Skeletal muscle tissue (tissue), 3 donors: ENCODE measurements at regions not wholly inside any gene's neighbourhood (a gene's known extent, or its start where the extent isn't known, plus 50 kb on each side); places are given as distances from the start of the nearest gene placed in this dataset.
"Not testable (repeated sequence)": the region's sequence is repeated elsewhere in the genome, so short reads cannot be mapped to it uniquely, and the experiment has no call there.

Experiments used
- H3K27ac ChIP-seq: one replicate; pipeline ENCODE4 v1.7.0; 2013; ENCODE audit warnings: mild to moderate bottlenecking, low read depth, low read length, inconsistent platforms
- H3K27me3 ChIP-seq, 3 donors: one replicate each; pipeline ENCODE4 v1.7.0; 2013; ENCODE audit warnings: low read length in 3 of 3; ENCODE audit not compliant: control insufficient read depth in 3 of 3, insufficient read depth in 3 of 3
- H3K36me3 ChIP-seq, 3 donors: one replicate each; pipeline ENCODE4 v1.7.0; 2013; ENCODE audit warnings: low read length in 3 of 3; ENCODE audit not compliant: control insufficient read depth in 3 of 3, insufficient read depth in 3 of 3
- H3K4me1 ChIP-seq, 3 donors: one replicate each; pipeline ENCODE4 v1.7.0; 2013; ENCODE audit warnings: low read length in 3 of 3, mild to moderate bottlenecking in 3 of 3; ENCODE audit not compliant: control insufficient read depth in 3 of 3, insufficient read depth in 3 of 3
- H3K4me3 ChIP-seq, 3 donors: one replicate each; pipeline ENCODE4 v1.7.0; 2013; ENCODE audit warnings: low read length in 3 of 3
- H3K9ac ChIP-seq, 3 donors: one replicate each; pipeline ENCODE4 v1.7.0; 2013; ENCODE audit warnings: low read length in 3 of 3, mild to moderate bottlenecking in 3 of 3, moderate library complexity in 2 of 3, low read depth in 1 of 3
- H3K9me3 ChIP-seq, 3 donors: one replicate each; pipeline ENCODE4 v1.7.0; 2013; ENCODE audit warnings: low read length in 3 of 3; ENCODE audit not compliant: control insufficient read depth in 3 of 3
- donor health status: Osteomylitis.

DNA sequence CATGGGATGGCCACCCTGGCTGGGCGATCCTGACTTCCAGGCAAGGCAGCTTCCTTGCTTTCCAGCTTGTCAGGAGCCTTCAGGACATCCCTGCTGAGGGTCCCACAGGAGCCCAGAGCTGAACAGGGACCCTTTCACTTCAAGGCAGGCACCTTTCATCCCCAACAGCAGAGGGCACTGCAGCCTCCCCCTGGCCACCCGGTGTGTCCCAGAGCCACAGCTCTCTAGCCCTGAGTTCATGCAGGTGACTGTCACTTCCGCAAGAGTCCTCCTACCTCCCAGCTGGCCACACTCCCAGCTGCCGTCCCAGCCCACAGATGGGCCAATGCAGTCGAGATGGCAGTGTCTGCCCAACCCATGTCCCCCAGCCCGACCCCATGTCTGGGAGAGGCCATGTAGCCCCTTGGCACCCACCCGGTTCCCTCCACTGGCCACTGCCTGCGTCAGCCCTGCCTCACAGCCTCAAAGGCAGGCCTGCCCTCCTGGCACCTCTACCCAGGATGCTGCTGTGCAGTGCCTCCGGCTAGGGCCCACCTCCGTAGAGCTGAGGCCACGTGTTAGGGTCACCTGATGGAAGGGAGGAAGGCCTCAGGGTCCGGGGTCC is 248.3 kb downstream of the CCDC74A start:
- H3K9me3 ChIP-seq, H3K27me3 ChIP-seq, H3K4me3 ChIP-seq, H3K36me3 ChIP-seq, H3K9ac ChIP-seq, H3K27ac ChIP-seq, H3K4me1 ChIP-seq: not testable (repeated sequence)

DNA sequence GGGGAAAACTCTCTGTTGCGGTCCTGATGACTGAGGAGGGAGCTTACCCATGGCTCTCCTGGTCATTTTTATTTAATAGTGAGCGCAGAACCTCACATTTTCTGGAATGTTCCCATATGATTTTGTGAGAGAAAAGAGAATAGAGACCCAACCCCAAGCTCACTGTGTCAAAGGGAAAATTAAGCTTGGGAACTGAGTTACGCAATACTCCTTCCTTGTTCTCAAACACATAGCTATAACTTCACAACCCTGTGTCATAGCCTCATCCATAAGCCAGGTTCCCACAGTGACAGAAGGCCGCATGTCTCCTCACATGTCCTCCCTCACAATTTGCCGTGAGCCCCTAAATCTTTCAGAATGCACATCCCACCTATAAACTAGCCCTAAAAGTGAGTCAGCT is 252.8 kb downstream of the CCDC74A start:
- not testable (repeated sequence) for H3K36me3 ChIP-seq, H3K9ac ChIP-seq, H3K4me3 ChIP-seq, H3K27ac ChIP-seq, H3K27me3 ChIP-seq, H3K9me3 ChIP-seq, H3K4me1 ChIP-seq

GRCh38 chr2:131801210-131801744 is 273.6 kb downstream of the CCDC74A start:
- Histone ChIP-seq H3K4me1 (peaks cover 0 to 5% (median 3%) of the 10 kb centered on the region in 3 donors), H3K36me3 (no peaks in the 10 kb centered on the region), H3K4me3 (no peak overlapping the region), H3K9me3 (no peaks in the 10 kb centered on the region), H3K9ac (no peak overlapping the region), H3K27ac (no peak overlapping the region), H3K27me3 (peaks cover 0 to 4% (median 3%) of the 10 kb centered on the region in 3 donors)

DNA sequence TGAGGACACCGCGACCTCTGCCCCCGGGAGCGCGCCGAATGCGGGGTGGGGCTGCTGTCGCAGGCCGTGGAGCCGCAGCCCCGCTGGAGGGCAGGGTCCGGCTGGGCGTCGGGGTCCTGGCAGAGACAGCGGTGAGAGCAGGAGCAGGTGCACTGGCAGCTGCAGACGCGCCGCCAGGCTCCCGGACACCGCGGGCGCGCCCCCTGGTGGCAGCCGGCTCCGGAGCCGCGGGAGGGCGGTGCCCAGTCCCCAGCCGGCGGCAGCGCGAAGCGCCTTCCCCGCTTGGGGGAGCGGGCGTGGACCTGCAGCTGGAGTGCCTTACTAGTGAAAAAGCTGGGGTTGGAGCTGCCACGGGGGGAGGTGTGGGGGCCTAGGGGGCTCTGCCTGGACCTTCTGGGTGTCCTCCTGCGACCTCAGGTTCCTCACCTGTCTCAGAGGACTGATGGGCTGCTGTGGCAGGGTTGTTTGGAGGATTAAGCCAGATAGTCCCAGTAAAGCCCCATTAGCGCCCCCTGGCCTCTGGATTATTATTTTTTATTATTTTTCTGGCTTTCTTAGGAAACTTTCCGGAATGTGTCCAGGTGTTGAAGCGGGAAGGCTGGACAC is 274.2 kb downstream of the CCDC74A start:
- not testable (repeated sequence) for H3K27me3 ChIP-seq, H3K27ac ChIP-seq, H3K4me1 ChIP-seq, H3K9me3 ChIP-seq, H3K9ac ChIP-seq, H3K4me3 ChIP-seq, H3K36me3 ChIP-seq

- H3K27me3 ChIP-seq, H3K27ac ChIP-seq, H3K36me3 ChIP-seq, H3K4me1 ChIP-seq, H3K9me3 ChIP-seq, H3K9ac ChIP-seq: not testable (repeated sequence)
- H3K4me3 ChIP-seq: peak overlapping the region; percentile 40 to 56 (median 49)
Observed at GRCh38 chr2:131802351-131802836, 274.7 kb downstream of the CCDC74A start.

- not testable (repeated sequence) for H3K27me3 ChIP-seq, H3K4me3 ChIP-seq, H3K4me1 ChIP-seq, H3K9ac ChIP-seq, H3K27ac ChIP-seq, H3K9me3 ChIP-seq, H3K36me3 ChIP-seq
Observed at GRCh38 chr2:131803237-131803636, 275.5 kb downstream of the CCDC74A start.

GRCh38 chr2:131812605-131813004 is 284.9 kb downstream of the CCDC74A start:
- H3K27ac ChIP-seq, H3K36me3 ChIP-seq, H3K9me3 ChIP-seq, H3K27me3 ChIP-seq, H3K4me3 ChIP-seq, H3K4me1 ChIP-seq, H3K9ac ChIP-seq: not testable (repeated sequence)

GRCh38 chr2:131813378-131813777 is 285.7 kb downstream of the CCDC74A start:
- not testable (repeated sequence) for H3K4me3 ChIP-seq, H3K4me1 ChIP-seq, H3K36me3 ChIP-seq, H3K27ac ChIP-seq, H3K9me3 ChIP-seq, H3K9ac ChIP-seq, H3K27me3 ChIP-seq

GRCh38 chr2:131818267-131818973 is 290.7 kb downstream of the CCDC74A start:
- not testable (repeated sequence) for H3K4me1 ChIP-seq, H3K36me3 ChIP-seq, H3K9ac ChIP-seq, H3K9me3 ChIP-seq, H3K4me3 ChIP-seq, H3K27ac ChIP-seq, H3K27me3 ChIP-seq

DNA sequence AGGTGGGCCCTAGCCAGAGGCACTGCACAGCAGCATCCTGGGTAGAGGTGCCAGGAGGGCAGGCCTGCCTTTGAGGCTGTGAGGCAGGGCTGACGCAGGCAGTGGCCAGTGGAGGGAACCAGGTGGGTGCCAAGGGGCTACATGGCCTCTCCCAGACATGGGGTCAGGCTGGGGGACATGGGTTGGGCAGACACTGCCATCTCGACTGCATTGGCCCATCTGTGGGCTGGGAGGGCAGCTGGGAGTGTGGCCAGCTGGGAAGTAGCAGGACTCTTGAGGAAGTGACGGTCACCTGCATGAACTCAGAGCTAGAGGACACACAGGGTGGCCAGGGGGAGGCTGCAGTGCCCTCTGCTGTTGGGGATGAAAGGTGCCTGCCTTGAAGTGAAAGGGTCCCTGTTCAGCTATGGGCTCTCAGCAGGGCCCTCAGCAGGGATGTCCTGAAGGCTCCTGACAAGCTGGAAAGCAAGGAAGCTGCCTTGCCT is 294.6 kb downstream of the CCDC74A start:
- not testable (repeated sequence) for H3K4me3 ChIP-seq, H3K27ac ChIP-seq, H3K27me3 ChIP-seq, H3K4me1 ChIP-seq, H3K9ac ChIP-seq, H3K36me3 ChIP-seq, H3K9me3 ChIP-seq
